Stimulated activated CD4-positive, alpha-beta T cell treated with anti-CD3 and anti-CD28 coated beads, Interleukin-15, amount 100 ng/mL, for 48 hours (primary cell): ENCODE measurements at regions not wholly inside any gene's neighbourhood (a gene's known extent, or its start where the extent isn't known, plus 50 kb on each side); places are given as distances from the start of the nearest gene placed in this dataset.
"Not testable (repeated sequence)": the region's sequence is repeated elsewhere in the genome, so short reads cannot be mapped to it uniquely, and the experiment has no call there.

ENCODE experiments used
- DNase-seq, 2 donors: peaks; one replicate each; pipeline ENCODE4 v3.0.0-alpha.2; 2020; ENCODE audit warnings: low read depth in 2 of 2

GRCh38 chr5:90056911-90057705 lies 352.4 kb downstream of the CETN3 start:
- DNase-seq: no peak

- DNase-seq: no peak
Measured at GRCh38 chr5:90055831-90056328, 353.7 kb downstream of the CETN3 start.

GRCh38 chr5:90054612-90055011 lies 354.9 kb downstream of the CETN3 start:
- DNase-seq: no peak

GRCh38 chr5:90051756-90052155 lies 357.8 kb downstream of the CETN3 start:
- no peak for DNase-seq

GRCh38 chr5:90050103-90050502 lies 359.5 kb downstream of the CETN3 start:
- DNase-seq: no peak

- no peak for DNase-seq
Measured at GRCh38 chr5:90047113-90047512, 362.4 kb downstream of the CETN3 start.

GRCh38 chr5:90040082-90040481 lies 369.5 kb downstream of the CETN3 start:
- not testable (repeated sequence) for DNase-seq

GRCh38 chr5:90037646-90038045 lies 371.9 kb downstream of the CETN3 start:
- DNase-seq: no peak

- no peak for DNase-seq
Measured at GRCh38 chr5:90022711-90023053, 386.9 kb downstream of the CETN3 start.

GRCh38 chr5:90022002-90022710 lies 387.4 kb downstream of the CETN3 start:
- DNase-seq: no peak

- no peak for DNase-seq
Measured at GRCh38 chr5:90020575-90021538, 388.7 kb downstream of the CETN3 start.

- DNase-seq: no peak
Measured at GRCh38 chr5:90017239-90017638, 392.3 kb downstream of the CETN3 start.

- DNase-seq: no peak
Measured at GRCh38 chr5:90015584-90016018, 394.0 kb downstream of the CETN3 start.

GRCh38 chr5:90014420-90014819 lies 395.1 kb downstream of the CETN3 start:
- DNase-seq: no peak

- DNase-seq: no peak
Measured at GRCh38 chr5:90000351-90000750, 409.2 kb downstream of the CETN3 start.

GRCh38 chr5:89998519-89999305 lies 410.8 kb downstream of the CETN3 start:
- DNase-seq: no peak

- DNase-seq: no peak
Measured at GRCh38 chr5:89996890-89997289, 412.7 kb downstream of the CETN3 start.

- no peak for DNase-seq
Measured at GRCh38 chr5:89996335-89996734, 413.2 kb downstream of the CETN3 start.

GRCh38 chr5:89994266-89994665 lies 415.3 kb downstream of the CETN3 start:
- no peak for DNase-seq

- DNase-seq: no peak
Measured at GRCh38 chr5:89992201-89992600, 417.4 kb downstream of the CETN3 start.

GRCh38 chr5:89991592-89991991 lies 418.0 kb downstream of the CETN3 start:
- no peak for DNase-seq
